Astrocyte of the hippocampus (primary cell): ENCODE measurements at regions not wholly inside any gene's neighbourhood (a gene's known extent, or its start where the extent isn't known, plus 50 kb on each side); places are given as distances from the start of the nearest gene placed in this dataset.

ENCODE experiments used
- DNase-seq: peaks from one replicate; pipeline ENCODE4 v3.0.0; 2011; ENCODE audit warnings: low read depth, low spot score

DNA sequence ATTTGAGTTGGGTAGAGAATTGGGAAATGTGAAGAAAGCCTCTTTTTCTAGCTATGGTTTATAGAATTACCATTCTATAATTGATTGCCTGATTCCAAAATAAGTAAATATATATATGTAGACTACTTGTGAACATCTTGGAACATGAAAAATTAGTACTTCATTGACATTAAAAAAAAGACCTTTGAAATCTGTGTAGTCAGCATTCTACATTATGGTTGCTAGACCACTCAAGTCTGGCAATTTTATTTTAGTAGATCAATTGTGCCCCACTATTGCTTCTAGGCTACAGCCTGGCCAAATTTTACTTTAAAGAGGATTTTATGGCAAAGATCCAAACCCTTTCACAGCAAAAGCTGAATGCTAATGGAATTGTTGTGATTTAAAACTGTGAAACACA, 279.8 kb downstream of the IKZF2 start:
- DNase-seq, result no peak

- no peak for DNase-seq
These were observed 287.2 kb downstream of the IKZF2 start for GRCh38 chr2:212864186-212864585.

GRCh38 chr2:212863185-212863588, 288.2 kb downstream of the IKZF2 start:
- DNase-seq, result peak; percentile 14

- DNase-seq, result no peak
These were observed 292.9 kb downstream of the IKZF2 start for GRCh38 chr2:212858496-212858895.

DNA sequence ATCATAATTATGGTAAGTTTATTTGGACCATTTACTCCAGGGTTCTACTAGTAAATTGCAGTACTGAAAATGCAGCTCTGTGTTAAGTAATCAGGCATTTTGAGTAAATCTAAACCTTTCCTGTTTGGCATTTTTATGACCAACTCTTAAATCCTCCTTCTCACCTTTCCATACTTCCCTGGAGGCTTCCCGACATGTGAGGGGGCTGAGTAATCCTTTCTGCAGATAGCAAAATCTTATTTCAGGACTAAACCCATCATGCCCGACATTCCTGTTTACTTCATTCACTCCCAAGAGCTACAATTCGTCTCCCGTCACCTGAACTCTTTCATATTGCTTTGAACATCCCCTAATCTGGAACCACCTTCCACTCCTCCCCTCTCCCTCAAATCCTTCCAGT, 296.6 kb downstream of the IKZF2 start:
- DNase-seq, result no peak

DNA sequence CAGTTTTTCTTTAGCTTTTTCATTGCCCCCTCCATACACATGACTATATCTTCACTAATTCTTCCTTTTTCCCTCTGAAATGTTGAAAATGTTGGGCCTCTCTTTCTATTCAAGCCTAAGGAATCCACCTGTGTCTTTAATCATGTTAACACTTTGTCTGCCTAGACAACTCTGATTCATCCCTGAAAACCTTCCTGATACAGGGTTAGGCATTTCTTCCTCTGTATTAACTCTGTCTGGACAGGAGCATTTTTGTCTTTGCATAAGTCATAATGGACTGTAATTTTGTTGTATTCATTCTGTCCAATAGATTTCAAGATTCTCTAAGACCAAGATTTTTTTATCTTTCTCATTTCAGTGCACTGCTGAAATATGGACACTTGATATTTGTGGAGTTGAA, 297.3 kb downstream of the IKZF2 start:
- no peak for DNase-seq

DNA sequence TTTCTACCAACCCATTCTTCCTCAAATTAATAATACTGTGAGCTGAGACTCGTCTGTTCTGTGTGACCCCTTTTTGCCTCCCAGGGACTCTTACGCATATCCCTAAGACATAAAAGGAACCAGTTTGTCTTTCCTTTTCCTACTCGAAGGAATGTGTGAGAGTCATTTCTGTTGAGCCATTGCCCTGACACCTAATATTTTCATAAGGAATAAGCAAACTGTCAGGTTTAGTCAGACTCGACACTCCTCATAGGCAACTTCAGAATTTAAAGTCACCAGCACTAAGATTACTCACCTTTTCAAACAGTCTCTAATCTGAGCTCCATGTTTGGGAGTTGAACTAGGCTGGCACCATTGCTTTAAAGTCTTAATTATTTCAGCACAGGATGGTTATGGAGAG, 305.5 kb downstream of the IKZF2 start:
- peak; percentile 8 for DNase-seq

DNA sequence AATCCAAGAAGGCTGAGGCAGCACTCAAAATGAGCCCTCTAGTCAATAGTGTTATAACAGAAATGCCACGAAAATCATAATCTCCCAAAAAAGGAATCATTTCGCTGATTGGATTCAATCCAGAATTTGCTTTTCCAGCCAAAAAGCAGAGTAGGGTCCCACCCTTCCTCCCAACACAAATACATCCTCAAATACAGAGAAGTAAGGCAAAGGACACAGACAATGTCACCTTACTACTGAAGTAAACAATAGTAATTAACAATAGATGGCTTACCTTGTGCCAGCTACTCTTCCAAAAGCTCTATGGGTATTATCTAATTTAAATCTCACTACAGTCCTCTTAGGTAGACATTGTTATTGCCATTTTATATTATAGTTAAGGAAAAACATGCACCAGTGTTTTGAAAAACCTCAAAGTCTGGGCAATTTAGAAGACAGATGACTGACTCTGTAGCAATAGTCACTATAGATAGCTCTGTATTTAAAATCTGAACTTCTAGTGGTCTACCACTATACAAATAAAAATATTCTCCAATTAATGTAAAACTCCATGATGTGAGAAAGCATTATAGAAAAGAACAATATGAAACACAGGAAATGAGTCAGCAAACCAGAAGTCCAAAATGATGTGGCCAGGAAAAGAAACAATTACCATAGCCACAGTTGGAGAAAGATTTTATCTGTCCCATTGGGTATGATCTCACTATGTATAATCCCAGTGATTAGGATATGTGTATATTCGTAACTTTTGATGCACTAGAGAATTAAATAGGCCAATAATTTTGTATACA, 305.0 kb upstream of the ERBB4 start:
- peak; percentile 61 for DNase-seq

DNA sequence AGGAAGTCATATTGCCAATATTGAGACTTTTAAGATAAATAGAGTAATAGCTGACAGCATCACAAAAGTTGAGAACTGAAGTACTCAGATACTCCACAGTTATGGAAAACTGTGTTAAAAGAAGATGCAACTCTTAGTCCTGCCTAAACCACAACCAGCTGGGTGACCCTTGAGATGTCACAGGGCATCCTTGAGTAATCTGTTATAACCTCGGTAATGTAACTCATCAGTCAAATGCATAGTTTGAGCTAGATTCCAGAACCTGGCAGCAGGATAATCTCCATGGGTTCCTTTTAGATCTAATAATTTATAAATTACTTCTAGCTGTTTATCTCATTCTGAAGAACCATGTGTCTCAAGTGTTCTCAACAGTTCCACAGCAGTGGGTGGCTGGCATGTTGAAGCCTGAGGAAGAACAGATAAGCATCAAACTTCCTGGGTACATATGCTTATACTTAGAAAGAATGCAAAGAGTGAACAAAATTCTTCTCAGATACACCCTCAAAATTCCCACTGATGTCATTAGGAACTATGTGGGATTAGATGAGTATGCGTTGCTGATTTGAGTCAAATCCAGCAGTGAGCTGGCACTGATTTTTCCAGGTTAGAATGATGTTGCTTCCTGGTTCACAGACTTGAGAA, 304.1 kb upstream of the ERBB4 start:
- DNase-seq, result peak; percentile 47

DNA sequence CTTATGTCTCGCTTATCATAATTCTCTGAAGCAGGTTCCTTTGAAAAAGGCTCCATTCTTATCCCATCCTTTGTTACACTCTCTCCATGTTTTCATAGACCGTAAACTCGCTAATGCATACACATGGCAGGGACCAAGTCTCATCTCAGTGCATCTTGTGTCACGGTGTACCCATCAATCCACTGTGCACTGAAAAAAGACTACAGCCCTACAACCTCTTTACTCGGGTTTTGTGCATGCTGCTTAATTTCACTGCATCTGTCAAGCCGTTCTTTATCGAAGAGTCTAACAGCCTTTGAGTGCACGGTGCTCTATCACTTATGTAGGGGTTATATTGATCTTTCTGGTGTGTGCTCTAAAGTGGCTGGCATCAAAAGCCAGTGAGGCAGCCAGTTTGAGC, 302.9 kb upstream of the ERBB4 start:
- DNase-seq, result no peak

DNA sequence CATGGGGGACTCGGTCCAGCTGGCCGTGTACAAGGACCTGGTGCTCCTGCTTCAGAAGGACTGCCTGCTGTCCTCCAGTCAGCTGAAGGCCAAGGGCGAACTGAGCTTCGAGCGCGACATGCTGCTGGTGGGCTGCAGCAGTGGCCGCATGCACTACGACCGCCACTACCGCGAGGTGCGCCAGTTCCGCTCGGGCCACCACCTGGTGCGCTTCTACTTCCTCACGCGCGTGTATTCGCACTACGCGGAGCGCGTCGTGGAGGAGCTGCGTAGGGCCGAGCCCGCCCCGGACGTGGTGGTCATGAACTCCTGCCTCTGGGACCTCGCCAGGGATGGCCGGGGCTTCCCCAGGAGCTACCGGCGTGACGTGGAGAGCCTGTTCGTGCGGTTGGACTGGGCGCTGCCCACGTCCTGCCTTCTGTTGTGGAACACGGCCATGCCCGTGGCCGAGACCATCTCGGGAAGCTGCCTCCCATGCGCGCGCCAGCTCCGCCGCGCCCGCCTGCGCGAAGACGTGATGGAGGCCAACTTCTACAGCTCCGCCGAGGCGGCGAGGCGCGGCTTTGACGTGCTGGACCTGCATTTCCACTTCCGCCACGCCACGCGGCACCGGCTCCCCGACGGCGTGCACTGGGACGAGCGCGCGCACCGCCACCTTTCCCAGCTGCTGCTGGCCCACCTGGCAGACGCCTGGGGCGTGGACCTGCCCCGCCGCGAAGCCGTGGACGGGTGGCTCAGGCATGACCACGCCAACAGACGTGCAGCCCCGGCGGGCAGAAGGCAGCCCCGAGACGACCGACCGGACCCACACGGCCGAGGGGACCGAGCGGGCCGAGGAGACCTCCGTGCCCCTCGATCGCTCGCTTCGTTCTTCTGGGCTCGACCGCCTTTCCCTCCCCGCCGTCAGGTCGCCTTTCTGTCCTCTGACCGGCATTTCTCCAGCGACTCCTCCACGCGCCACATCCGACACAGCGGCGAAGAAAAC, 293.9 kb upstream of the ERBB4 start:
- no peak for DNase-seq

GRCh38 chr2:212831671-212832199, 293.1 kb upstream of the ERBB4 start:
- no peak for DNase-seq

GRCh38 chr2:212816267-212816666, 277.7 kb upstream of the ERBB4 start:
- DNase-seq, result no peak

DNA sequence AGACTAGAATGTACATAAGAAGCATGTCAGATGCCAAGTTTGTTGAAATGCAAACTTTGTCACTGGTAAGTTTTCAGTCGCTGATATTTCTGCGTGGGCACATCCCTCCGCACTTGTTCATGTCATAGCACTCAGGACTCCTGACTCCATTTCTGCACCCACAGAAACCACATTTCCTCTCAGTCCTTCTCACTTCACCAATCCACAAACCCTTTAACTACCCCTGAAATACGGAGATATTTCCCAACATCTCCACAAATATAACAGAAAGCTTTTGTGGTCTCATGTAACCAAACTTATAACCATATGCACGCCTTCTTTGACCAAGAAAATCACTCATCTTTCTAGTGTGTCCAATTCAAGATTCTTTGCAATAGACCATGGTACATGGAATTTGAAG, 276.9 kb upstream of the ERBB4 start:
- no peak for DNase-seq

- no peak for DNase-seq
These were observed 276.3 kb upstream of the ERBB4 start for GRCh38 chr2:212814941-212815340.

DNA sequence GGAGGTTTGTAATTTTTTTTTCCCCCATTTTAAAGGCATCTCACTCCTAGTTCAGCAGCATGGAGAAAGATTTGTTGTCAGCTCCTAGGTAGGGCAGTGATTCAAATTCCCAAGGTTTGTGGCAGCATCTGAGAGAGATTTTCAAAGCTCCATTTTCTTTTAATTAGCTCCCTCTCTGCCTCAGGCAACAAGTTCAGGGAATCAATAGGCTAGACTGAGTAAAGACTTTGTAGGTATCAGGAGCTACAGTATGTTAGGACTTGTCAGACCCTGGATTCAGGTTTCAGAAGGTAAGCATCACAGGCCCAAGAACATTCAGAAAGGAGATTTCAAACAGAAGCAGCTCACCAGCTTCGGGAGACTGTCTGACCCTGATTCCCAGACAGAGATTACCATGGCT, 273.3 kb upstream of the ERBB4 start:
- DNase-seq, result peak; percentile 16

GRCh38 chr2:212811036-212811805, 272.6 kb upstream of the ERBB4 start:
- peak; percentile 22 for DNase-seq

DNA sequence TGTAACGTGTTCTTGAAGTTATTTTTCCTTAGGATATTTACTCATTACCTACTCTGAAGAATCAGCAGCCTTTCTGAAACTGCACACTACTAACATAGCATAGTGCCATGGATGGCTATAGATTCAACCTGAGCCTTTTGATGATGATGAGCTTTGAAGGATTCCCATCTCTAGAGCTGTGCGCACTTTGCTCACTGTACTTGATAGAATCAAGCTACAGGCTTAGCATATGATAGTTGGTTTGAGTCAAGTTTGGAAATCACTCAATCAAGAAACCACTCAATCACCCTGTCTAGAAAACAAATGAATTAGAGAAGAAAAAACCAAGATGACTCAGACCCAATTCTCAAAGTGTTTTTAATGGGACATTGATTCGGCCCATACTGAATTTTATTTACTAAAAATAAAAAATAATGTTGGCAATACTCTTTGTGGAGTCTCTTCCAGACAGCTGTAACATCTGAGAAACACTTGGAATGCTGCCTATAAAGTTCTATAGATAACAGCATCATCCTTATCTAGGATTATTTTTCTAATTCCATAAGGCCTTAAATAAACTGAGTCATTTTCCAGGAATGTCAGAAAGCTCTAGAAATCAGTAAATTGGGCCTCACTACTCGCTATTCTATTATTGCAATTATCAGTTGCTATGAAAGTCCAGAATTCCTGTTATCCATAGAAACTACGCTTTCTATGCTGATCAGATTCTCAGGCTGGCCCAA, 259.0 kb upstream of the ERBB4 start:
- no peak for DNase-seq

DNA sequence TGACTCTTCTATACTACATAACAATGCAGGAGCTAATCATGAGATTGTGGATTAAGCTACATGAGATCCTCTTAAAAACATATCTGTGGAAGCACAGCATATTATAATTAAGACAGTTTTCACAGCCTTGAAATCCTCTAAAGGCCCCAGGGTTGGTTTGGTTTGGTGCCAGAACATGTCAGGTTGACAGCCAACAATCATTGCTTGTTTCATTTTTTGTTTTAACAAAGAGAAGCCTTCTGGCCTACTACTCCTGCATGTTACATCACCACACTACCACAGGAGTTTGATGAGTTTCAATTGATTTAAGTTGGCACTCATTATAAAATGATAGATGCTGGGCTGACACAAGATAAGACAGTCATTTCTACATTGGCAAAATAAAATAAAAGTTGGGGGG, 255.9 kb upstream of the ERBB4 start:
- no peak for DNase-seq

- no peak for DNase-seq
These were observed 253.0 kb upstream of the ERBB4 start for GRCh38 chr2:212791569-212791968.
